CD4-positive, alpha-beta T cell (primary cell): ENCODE measurements at regions not wholly inside any gene's neighbourhood (a gene's known extent, or its start where the extent isn't known, plus 50 kb on each side); places are given as distances from the start of the nearest gene placed in this dataset.

Source experiments
- ATAC-seq: fragments of 200-7000 bp; cut with Tn5 transposase; one replicate; pipeline ENCODE4 v1.10.0; 2022; ENCODE audit warnings: mild to moderate bottlenecking; ENCODE audit not compliant: poor library complexity
- CTCF ChIA-PET: fragments of 350-600 bp; sonication (Branson Sonifier 250); formaldehyde crosslinking; loops from one replicate; lab custom pipeline; 2021; ENCODE audit warnings: antibody characterized with exemption, inconsistent platforms; lab: Charles Lee
- POLR2A ChIA-PET: fragments of 350-600 bp; sonication (Branson Sonifier 250); formaldehyde crosslinking; loops from one replicate; lab custom pipeline; 2021; ENCODE audit warnings: antibody characterized with exemption, inconsistent platforms; lab: Charles Lee
- DNase-seq, 14 experiments: peaks; one replicate each; pipeline ENCODE4 v3.0.0-alpha.2; 2013 to 2020; ENCODE audit warnings: mixed read lengths in 2 of 14
- H3K27ac ChIP-seq, 2 donors: one replicate each; pipeline versions ENCODE4 v1.5.1 to v1.7.0; 2013; ENCODE audit warnings: low read length in 2 of 2, low read depth in 1 of 2, mild to moderate bottlenecking in 1 of 2
- H3K27me3 ChIP-seq, 2 experiments: 1 replicate in 1 of 2; 2 replicates in 1 of 2; pipeline versions ENCODE4 v1.6.1 to v1.7.0; 2013; ENCODE audit warnings: low read length in 2 of 2, control low read depth in 1 of 2, mild to moderate bottlenecking in 1 of 2, moderate library complexity in 1 of 2; ENCODE audit not compliant: insufficient read depth in 2 of 2, control insufficient read depth in 1 of 2
- H3K36me3 ChIP-seq: one replicate; pipeline ENCODE4 v1.6.1; 2013; ENCODE audit warnings: low read length, control low read depth; ENCODE audit not compliant: insufficient read depth
- H3K4me1 ChIP-seq: one replicate; pipeline ENCODE4 v1.6.1; 2013; ENCODE audit warnings: low read length, control low read depth; ENCODE audit not compliant: insufficient read depth
- H3K4me3 ChIP-seq: one replicate; pipeline ENCODE4 v1.5.1; 2013; ENCODE audit warnings: mild to moderate bottlenecking, low read length, moderate library complexity
- H3K9me3 ChIP-seq, 2 experiments: 1 replicate in 1 of 2; 2 replicates in 1 of 2; pipeline versions ENCODE4 v1.6.1 to v1.7.0; 2013; ENCODE audit warnings: low read length in 2 of 2, mild to moderate bottlenecking in 2 of 2, control low read depth in 1 of 2, moderate library complexity in 1 of 2; ENCODE audit not compliant: control insufficient read depth in 1 of 2, insufficient read depth in 1 of 2
- H3K27ac Mint-ChIP-seq: one replicate; pipeline ENCODE4 v1.8.0; 2020; ENCODE audit warnings: mixed read lengths
- H3K27me3 Mint-ChIP-seq: one replicate; pipeline ENCODE4 v1.8.0; 2021; ENCODE audit warnings: mixed read lengths
- H3K36me3 Mint-ChIP-seq: one replicate; pipeline ENCODE4 v1.8.0; 2021; ENCODE audit warnings: low read depth, mixed read lengths
- H3K4me1 Mint-ChIP-seq: one replicate; pipeline ENCODE4 v1.8.0; 2021; ENCODE audit warnings: low read depth, mixed read lengths
- H3K4me3 Mint-ChIP-seq: one replicate; pipeline ENCODE4 v1.8.0; 2020; ENCODE audit warnings: mild to moderate bottlenecking, mixed read lengths
- H3K9me3 Mint-ChIP-seq: one replicate; pipeline ENCODE4 v1.8.0; 2020; ENCODE audit warnings: mixed read lengths
- intact Hi-C, 2 experiments: fragments of 100-400 bp; cut with DNase I in 1 of 2; cut with micrococcal nuclease in 1 of 2; formaldehyde crosslinking; loops; one replicate each; pipeline versions ENCODE4 v1.15.1 to v1.9.0; 2023 to 2025; cut with DNase I, micrococcal nuclease
- TF ChIP-seq, protein P1 (sequence below): fragments of 200-600 bp; IDR thresholded peaks from one replicate; pipeline ENCODE4 v1.8.0; 2022; ENCODE audit warnings: antibody characterized with exemption, mild to moderate bottlenecking

GRCh38 chr18:78587626-78588600 is 391.7 kb upstream of the SALL3 start:
- H3K27me3 ChIP-seq: no peaks in the 10 kb centered on the region
- Mint-ChIP-seq H3K9me3 (peaks cover 3% of the 10 kb centered on the region), H3K27ac (no peak overlapping the region), H3K27me3 (peaks cover 4% of the 10 kb centered on the region), H3K36me3 (no peaks in the 10 kb centered on the region), H3K4me1 (no peaks in the 10 kb centered on the region), H3K4me3 (no peak overlapping the region)
- no peaks in the 10 kb centered on the region for H3K4me1 ChIP-seq
- H3K9me3 ChIP-seq: peaks cover 0 to 27% of the 10 kb centered on the region in 2 experiments
- no peak for ATAC-seq
- H3K27ac ChIP-seq: no peak overlapping the region
- intact Hi-C loops: no loop called here
- H3K36me3 ChIP-seq: no peaks in the 10 kb centered on the region
- ChIA-PET POLR2A (no interaction called here), CTCF (no interaction called here)
- TF ChIP-seq, protein P1, sequence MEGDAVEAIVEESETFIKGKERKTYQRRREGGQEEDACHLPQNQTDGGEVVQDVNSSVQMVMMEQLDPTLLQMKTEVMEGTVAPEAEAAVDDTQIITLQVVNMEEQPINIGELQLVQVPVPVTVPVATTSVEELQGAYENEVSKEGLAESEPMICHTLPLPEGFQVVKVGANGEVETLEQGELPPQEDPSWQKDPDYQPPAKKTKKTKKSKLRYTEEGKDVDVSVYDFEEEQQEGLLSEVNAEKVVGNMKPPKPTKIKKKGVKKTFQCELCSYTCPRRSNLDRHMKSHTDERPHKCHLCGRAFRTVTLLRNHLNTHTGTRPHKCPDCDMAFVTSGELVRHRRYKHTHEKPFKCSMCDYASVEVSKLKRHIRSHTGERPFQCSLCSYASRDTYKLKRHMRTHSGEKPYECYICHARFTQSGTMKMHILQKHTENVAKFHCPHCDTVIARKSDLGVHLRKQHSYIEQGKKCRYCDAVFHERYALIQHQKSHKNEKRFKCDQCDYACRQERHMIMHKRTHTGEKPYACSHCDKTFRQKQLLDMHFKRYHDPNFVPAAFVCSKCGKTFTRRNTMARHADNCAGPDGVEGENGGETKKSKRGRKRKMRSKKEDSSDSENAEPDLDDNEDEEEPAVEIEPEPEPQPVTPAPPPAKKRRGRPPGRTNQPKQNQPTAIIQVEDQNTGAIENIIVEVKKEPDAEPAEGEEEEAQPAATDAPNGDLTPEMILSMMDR: no peak
- no peak for DNase-seq
- H3K4me3 ChIP-seq: no peak overlapping the region

DNA sequence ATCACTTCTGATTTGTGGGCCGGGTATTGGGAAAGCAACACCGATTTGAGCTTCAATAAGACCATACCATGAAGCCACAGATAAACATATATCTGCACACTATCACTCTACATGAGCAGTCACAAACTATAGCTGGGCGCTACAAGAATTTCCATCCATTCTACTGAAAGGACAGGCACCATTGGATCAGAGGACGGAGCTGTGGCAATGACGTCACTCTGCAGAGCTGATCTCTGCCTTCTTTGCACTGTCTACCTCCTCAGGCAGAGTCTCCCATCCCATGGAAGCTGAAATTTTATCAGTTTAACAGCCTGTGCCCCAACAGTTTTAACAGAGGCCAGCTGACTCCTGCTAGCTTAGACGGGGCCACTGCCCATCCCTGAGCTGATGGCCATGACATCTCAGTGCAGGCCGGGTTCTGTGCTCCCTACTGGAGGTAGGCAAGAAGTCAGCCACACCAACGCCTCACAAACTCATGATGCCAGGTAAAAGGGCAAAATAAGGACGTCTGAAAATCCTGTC is 389.6 kb upstream of the SALL3 start:
- H3K36me3 Mint-ChIP-seq: no peaks in the 10 kb centered on the region
- intact Hi-C loops: no loop called here
- Histone ChIP-seq H3K4me3 (no peak overlapping the region), H3K36me3 (no peaks in the 10 kb centered on the region), H3K27ac (no peak overlapping the region), H3K4me1 (no peaks in the 10 kb centered on the region), H3K27me3 (no peaks in the 10 kb centered on the region), H3K9me3 (peaks cover 5 to 17% of the 10 kb centered on the region in 2 experiments)
- ChIA-PET POLR2A (no interaction called here), CTCF (no interaction called here)
- H3K9me3 Mint-ChIP-seq: peaks cover 5% of the 10 kb centered on the region
- TF ChIP-seq, protein P1: no peak
- peaks cover 4% of the 10 kb centered on the region for H3K27me3 Mint-ChIP-seq
- ATAC-seq (no peak), DNase-seq (no peak)
- H3K4me1 Mint-ChIP-seq: no peaks in the 10 kb centered on the region
- H3K4me3 Mint-ChIP-seq: no peak overlapping the region
- no peak overlapping the region for H3K27ac Mint-ChIP-seq

DNA sequence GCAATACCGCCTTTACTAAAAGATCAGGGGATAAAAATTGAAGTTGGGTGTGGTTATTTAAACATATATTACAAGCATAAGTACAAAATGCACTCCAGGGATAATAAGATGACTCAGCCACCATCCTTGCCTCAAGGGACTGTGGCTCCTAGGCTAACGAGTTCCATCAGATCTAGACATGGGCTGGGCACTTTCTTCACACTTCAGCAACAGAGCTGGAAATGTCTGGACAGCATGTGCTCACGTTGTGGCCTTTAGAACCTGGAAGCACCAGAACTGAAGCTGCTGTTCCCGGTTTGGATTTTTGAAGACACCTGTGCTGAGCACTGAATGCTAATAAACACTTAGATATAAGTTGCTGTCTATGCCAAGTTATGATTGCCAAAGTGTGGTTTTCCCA is 384.2 kb upstream of the SALL3 start:
- H3K4me3 ChIP-seq: no peak overlapping the region
- Mint-ChIP-seq H3K9me3 (peaks cover 10% of the 10 kb centered on the region), H3K27ac (no peak overlapping the region), H3K36me3 (no peaks in the 10 kb centered on the region), H3K4me3 (no peak overlapping the region), H3K4me1 (no peaks in the 10 kb centered on the region), H3K27me3 (no peaks in the 10 kb centered on the region)
- CTCF ChIA-PET: no interaction called here
- no peaks in the 10 kb centered on the region for H3K4me1 ChIP-seq
- no peaks in the 10 kb centered on the region for H3K27me3 ChIP-seq
- TF ChIP-seq, protein P1: no peak
- H3K36me3 ChIP-seq: no peaks in the 10 kb centered on the region
- intact Hi-C loops: no loop called here
- peaks cover 5 to 9% of the 10 kb centered on the region in 2 experiments for H3K9me3 ChIP-seq
- DNase-seq: no peak
- no peak for ATAC-seq
- POLR2A ChIA-PET: no interaction called here
- no peak overlapping the region for H3K27ac ChIP-seq
